Uterus (tissue), 2 donors: ENCODE measurements at regions not wholly inside any gene's neighbourhood (a gene's known extent, or its start where the extent isn't known, plus 50 kb on each side); places are given as distances from the start of the nearest gene placed in this dataset.

Source experiments
- POLR2A ChIP-seq, 2 donors: fragments of 450-650 bp; IDR thresholded peaks; one replicate each; pipeline ENCODE4 v1.6.1; 2016; ENCODE audit warnings: antibody characterized with exemption in 2 of 2, mild to moderate bottlenecking in 1 of 2, moderate library complexity in 1 of 2
- TF ChIP-seq, protein P1 (sequence below), 4 experiments: fragments of 200-600 bp in 2 of 4; fragments of 450-650 bp in 2 of 4; sonication (generic) in 2 of 4; IDR thresholded peaks; one replicate each; pipeline ENCODE4 v1.5.1; 2016 to 2019; ENCODE audit warnings: antibody characterized with exemption in 4 of 4, mild to moderate bottlenecking in 2 of 4, moderate library complexity in 1 of 4

DNA sequence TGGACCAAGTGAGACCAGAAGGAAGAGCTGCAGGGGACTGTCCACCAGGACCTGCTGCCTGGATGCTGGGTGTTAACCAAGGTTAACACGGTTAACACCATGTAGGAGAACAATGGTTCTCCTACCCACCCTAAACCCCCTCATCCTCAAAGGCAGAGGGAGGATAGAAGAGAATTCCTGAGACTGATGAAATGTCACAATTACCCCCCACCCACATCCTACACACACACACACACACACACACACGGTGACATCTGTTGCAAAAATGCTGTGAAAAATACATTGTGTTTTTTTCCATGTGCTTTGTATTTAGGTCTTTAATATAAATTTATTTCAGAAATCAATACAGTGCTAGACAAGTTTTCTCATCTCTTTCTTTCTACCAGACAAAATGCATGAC, 113.9 kb upstream of the HES1 start:
- TF ChIP-seq, protein P1, sequence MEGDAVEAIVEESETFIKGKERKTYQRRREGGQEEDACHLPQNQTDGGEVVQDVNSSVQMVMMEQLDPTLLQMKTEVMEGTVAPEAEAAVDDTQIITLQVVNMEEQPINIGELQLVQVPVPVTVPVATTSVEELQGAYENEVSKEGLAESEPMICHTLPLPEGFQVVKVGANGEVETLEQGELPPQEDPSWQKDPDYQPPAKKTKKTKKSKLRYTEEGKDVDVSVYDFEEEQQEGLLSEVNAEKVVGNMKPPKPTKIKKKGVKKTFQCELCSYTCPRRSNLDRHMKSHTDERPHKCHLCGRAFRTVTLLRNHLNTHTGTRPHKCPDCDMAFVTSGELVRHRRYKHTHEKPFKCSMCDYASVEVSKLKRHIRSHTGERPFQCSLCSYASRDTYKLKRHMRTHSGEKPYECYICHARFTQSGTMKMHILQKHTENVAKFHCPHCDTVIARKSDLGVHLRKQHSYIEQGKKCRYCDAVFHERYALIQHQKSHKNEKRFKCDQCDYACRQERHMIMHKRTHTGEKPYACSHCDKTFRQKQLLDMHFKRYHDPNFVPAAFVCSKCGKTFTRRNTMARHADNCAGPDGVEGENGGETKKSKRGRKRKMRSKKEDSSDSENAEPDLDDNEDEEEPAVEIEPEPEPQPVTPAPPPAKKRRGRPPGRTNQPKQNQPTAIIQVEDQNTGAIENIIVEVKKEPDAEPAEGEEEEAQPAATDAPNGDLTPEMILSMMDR (IDR thresholded peaks at IDR 0.05): no peak
- no peak for TF ChIP-seq POLR2A (IDR thresholded peaks at IDR 0.05)
